ENCODE measurements at regions not wholly inside any gene's neighbourhood (a gene's known extent, or its start where the extent isn't known, plus 50 kb on each side); places are given as distances from the start of the nearest gene placed in this dataset.

DNA sequence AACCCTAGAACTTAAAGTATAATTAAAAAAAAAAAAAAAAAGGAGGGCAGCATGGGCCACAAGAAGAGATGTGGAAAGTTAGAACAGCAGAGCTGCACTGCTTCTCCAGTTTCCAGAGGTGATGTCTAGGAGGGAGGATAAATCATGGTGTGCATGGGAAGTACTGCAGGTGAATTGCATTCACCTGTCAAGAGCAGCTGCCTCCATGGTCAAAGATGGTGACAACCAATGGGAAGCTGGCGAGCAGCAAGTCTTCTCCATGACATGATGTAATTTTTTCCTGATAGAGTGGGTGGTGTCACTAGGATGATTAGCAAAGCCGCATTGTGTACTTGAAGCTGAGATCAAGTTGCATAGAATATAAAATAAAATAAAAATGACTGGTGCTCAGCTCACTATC, 95.6 kb upstream of the HS3ST4 start:
- TF ChIP-seq EGR1 (IDR thresholded peaks at IDR 0.05; ENCODE audit: low read depth) = no peak
- no peak for TF ChIP-seq SP1 (IDR thresholded peaks at IDR 0.05; ENCODE audit: low read depth)
- no peak for TF ChIP-seq REST (IDR thresholded peaks at IDR 0.05; ENCODE audit: low read depth)
- no peak for TF ChIP-seq POLR2AphosphoS5 (IDR thresholded peaks at IDR 0.05; ENCODE audit: low read depth, low read length)
- no peak for TF ChIP-seq FOSL1 (IDR thresholded peaks at IDR 0.05; ENCODE audit: low read depth)

Data from HCT116 (cell line).